ENCODE measurements at regions not wholly inside any gene's neighbourhood (a gene's known extent, or its start where the extent isn't known, plus 50 kb on each side); places are given as distances from the start of the nearest gene placed in this dataset.
"Not testable (repeated sequence)": the region's sequence is repeated elsewhere in the genome, so short reads cannot be mapped to it uniquely, and the experiment has no call there.

GRCh38 chr11:69869311-69869939 is 50.2 kb upstream of the FGF3 start:
- no peak for DNase-seq

- no peak for DNase-seq
Observed at GRCh38 chr11:69870766-69871165, 51.5 kb upstream of the FGF3 start.

DNA sequence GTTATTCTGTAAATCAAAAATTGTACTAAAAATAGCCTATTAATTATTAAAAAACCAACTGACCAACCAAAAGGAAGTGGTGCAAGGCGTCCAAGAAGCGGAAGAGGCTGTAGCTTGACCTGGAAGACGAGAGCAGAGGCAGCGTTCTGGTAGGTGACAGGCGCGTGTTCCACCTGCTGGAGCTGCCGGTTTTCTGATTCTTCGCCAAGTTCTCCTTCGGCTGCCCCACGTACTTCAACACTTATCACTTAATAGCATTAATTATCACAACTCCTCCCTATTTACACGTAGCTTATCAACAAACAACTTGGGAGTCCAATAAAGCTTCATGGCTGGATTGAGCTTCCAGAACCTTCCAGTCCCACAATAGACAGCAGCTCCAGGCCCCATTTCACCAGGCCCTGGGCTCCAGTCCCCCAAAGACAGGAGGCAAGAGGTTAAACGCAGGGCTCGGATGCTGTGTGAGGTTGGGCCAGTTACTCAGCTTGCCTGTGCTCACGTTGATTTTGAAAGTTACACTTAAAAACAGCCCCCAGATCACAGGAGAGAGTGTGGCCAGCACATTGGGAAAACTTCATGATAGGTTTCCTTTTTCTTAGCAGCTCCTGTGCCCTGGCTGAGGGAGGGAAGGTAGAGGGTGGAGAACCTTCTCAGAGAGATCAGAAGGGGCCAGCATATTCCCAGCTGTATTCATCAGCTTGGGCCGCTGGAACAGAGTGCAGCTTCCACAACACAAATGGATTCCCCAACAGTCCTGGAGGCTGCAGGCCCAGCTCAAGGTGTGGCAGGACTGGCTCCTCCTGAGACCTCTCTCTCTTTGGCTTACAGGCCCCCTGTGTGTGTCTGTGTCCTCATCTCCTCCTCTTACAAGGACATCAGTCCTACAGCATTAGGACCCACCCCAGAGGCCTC is 54.2 kb upstream of the FGF3 start:
- no peak for DNase-seq

DNA sequence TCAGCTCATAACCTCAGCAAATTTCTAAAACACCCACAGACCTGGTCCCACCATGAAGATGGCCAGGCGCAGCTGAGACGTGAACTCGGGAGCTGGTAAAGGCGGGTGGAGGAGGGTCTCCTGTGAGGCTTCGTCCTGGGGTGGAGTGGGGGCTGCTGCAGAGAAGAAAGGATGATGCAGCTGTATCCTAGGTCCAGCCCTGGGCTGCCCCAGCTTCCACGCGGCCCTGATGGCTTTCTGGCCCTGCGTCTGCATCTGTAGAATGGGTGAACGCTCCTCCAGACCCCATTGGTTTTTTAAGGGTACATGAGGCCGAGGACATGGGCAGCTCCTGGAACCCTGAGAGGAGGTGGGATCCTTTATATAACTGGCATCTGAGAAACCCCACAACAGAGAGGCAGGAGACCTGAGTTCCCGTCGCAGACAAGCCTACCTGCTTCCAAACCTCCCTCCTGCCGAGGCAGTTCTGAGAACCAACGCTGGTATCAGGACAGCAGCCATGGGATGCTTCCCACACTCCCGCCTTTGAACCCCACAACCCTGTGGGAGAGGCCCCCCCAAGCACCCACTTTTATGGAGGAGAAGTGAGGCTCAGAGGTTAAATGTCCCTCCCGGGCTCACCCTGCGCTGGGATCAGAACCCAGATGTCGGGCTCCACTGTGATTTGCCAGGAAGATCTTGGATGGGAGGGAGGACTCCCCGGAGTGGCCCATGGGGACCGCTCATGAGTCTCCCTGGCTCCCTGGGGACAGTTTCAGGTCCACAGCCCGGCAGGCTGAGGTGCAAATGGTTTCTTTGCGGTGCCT is 55.2 kb upstream of the FGF3 start:
- DNase-seq = no peak

- DNase-seq = no peak
Observed at GRCh38 chr11:69874984-69875624, 55.9 kb upstream of the FGF3 start.

DNA sequence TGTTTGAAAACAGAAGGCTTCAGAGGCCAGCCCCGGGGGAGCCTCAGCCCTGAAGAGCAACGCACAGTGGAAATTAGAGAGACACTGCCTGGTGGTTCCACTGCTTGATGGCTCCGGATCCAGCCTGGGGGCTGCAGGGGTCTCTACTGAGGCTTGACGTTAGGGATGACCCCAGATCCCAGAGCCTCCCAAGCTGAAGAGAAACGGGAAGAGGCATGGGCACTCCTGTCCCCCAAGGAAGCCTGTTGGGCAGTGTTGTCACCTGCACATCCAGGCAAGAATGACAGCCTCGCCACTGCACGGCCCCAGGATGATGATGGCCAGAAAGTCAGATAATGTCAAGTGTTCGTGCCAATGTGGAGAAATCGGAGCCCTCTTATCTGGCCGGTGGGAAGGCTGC is 56.8 kb upstream of the FGF3 start:
- DNase-seq = no peak

GRCh38 chr11:69877235-69877634 is 58.0 kb upstream of the FGF3 start:
- no peak for DNase-seq

DNA sequence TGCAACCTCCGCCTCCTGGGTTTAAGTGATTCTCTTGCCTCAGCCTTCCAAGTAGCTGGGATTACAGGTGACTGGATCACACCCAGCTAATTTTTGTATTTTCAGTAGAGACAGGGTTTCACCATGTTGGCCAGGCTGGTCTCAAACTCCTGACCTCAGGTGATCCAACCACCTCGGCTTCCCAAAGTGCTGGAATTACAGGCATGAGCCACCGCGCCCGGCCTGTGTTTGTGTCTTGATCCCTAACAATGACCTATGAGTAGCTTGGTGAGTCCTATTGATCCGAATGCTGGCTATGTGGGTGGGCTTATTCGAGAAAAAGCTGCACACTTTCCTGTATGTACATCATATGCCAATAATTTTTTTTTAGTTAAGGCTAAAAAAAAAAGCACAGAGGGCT is 58.5 kb upstream of the FGF3 start:
- not testable (repeated sequence) for DNase-seq

- no peak for DNase-seq
Observed at GRCh38 chr11:69878144-69878883, 59.1 kb upstream of the FGF3 start.

- no peak for DNase-seq
Observed at GRCh38 chr11:69878927-69879728, 59.9 kb upstream of the FGF3 start.

DNA sequence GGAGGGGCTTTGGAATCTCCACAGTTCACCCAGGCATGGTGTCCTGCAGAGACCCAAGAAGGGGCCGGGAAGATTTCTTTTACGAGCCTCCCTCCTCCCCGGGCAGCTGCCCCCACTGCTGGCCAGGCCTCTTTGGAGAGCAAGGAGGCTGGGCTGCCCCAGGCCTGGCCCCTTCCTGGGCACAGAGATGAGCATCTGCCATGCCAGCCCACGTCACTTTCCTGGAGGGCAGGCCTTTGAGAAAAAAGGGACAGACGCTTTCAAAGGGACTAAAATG is 60.5 kb upstream of the FGF3 start:
- no peak for DNase-seq

- DNase-seq = no peak
Observed at GRCh38 chr11:69880041-69880825, 61.0 kb upstream of the FGF3 start.

- DNase-seq = no peak
Observed at GRCh38 chr11:69880826-69881445, 61.7 kb upstream of the FGF3 start.

GRCh38 chr11:69881467-69882269 is 62.5 kb upstream of the FGF3 start:
- no peak for DNase-seq

- DNase-seq = no peak
Observed at GRCh38 chr11:69882270-69882608, 63.0 kb upstream of the FGF3 start.

- no peak for DNase-seq
Observed at GRCh38 chr11:69883292-69884255, 64.4 kb upstream of the FGF3 start.

DNA sequence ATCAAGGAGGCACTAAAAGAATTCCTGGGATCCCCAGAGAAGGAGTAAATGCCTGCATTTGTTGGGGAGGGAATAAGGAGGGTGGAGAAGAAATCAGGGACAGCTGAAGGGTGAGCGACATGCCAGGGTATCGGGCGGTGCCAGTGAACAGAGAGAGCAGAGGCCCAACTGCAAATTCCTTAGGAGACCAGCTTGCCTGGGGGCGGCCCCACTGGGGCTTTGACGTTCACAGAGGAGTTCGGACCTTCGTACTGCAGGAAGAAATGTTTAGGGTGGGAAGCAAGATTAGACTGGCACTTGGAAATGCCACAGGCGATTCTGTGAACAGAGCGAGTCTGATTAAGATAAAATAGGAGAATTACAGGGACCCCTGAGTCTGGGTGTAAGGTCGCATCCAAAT is 65.1 kb upstream of the FGF3 start:
- no peak for DNase-seq

DNA sequence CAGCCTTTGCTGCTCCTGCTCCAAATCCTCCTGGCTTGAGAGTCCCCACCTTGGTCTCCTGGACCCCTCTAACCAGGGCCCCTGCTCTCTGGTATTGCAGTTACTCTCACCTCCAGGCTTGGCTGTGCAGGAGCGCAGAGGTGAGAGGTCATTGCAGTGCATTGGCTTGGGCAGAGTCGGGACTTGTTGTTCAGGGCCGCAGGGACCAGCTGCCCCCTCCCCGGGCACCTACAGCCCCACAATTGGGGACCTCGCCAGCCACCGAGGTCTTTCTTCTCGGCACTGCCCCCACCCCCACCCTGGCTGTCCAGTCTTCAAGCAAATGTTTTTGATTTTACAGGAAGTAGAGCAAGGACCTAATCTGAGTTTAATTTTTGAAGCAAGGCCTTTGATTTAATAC is 65.5 kb upstream of the FGF3 start:
- no peak for DNase-seq

Measured in activated naive CD4-positive, alpha-beta T cell treated with anti-CD3 and anti-CD28 coated beads, Interleukin-2, amount 50 U/mL, for 16 hours (primary cell).